Mucosa of stomach (tissue), 1 donor: ENCODE measurements at regions not wholly inside any gene's neighbourhood (a gene's known extent, or its start where the extent isn't known, plus 50 kb on each side); places are given as distances from the start of the nearest gene placed in this dataset.
"Not testable (repeated sequence)": the region's sequence is repeated elsewhere in the genome, so short reads cannot be mapped to it uniquely, and the experiment has no call there.

Source experiments
- H3K27me3 ChIP-seq: one replicate; pipeline ENCODE4 v1.7.0; 2013; ENCODE audit warnings: mild to moderate bottlenecking, low read length; ENCODE audit not compliant: control insufficient read depth, insufficient read depth
- H3K36me3 ChIP-seq: one replicate; pipeline ENCODE4 v1.7.0; 2013; ENCODE audit warnings: low read length; ENCODE audit not compliant: control insufficient read depth, insufficient read depth
- H3K4me1 ChIP-seq: one replicate; pipeline ENCODE4 v1.7.0; 2013; ENCODE audit warnings: mild to moderate bottlenecking, low read length; ENCODE audit not compliant: control insufficient read depth, insufficient read depth
- H3K4me3 ChIP-seq: one replicate; pipeline ENCODE4 v1.7.0; 2013; ENCODE audit warnings: low read length
- H3K9ac ChIP-seq: one replicate; pipeline ENCODE4 v1.7.0; 2013; ENCODE audit warnings: mild to moderate bottlenecking, low read length, moderate library complexity
- H3K9me3 ChIP-seq: one replicate; pipeline ENCODE4 v1.7.0; 2013; ENCODE audit warnings: mild to moderate bottlenecking, low read length, moderate library complexity; ENCODE audit not compliant: control insufficient read depth
- donor health status: Pancreatic carcinoma.

GRCh38 chr12:86730233-86730632 lies 474.0 kb upstream of the MGAT4C start:
- Histone ChIP-seq H3K4me3 (no peak overlapping the region), H3K9me3 (no peaks in the 10 kb centered on the region), H3K9ac (no peak overlapping the region), H3K4me1 (no peaks in the 10 kb centered on the region), H3K36me3 (no peaks in the 10 kb centered on the region), H3K27me3 (no peaks in the 10 kb centered on the region)

GRCh38 chr12:86729739-86730138 lies 473.5 kb upstream of the MGAT4C start:
- Histone ChIP-seq H3K36me3 (no peaks in the 10 kb centered on the region), H3K4me3 (no peak overlapping the region), H3K9me3 (no peaks in the 10 kb centered on the region), H3K9ac (no peak overlapping the region), H3K4me1 (no peaks in the 10 kb centered on the region), H3K27me3 (no peaks in the 10 kb centered on the region)

GRCh38 chr12:86727160-86727559 lies 471.0 kb upstream of the MGAT4C start:
- no peak overlapping the region for H3K9ac ChIP-seq
- H3K4me1 ChIP-seq, result no peaks in the 10 kb centered on the region
- no peaks in the 10 kb centered on the region for H3K36me3 ChIP-seq
- no peak overlapping the region for H3K4me3 ChIP-seq
- H3K27me3 ChIP-seq, result no peaks in the 10 kb centered on the region
- no peaks in the 10 kb centered on the region for H3K9me3 ChIP-seq

GRCh38 chr12:86724716-86725115 lies 468.5 kb upstream of the MGAT4C start:
- H3K4me3 ChIP-seq, result no peak overlapping the region
- no peaks in the 10 kb centered on the region for H3K36me3 ChIP-seq
- H3K27me3 ChIP-seq, result no peaks in the 10 kb centered on the region
- H3K9ac ChIP-seq, result no peak overlapping the region
- no peaks in the 10 kb centered on the region for H3K4me1 ChIP-seq
- H3K9me3 ChIP-seq, result no peaks in the 10 kb centered on the region

GRCh38 chr12:86723326-86723725 lies 467.1 kb upstream of the MGAT4C start:
- Histone ChIP-seq H3K4me1 (no peaks in the 10 kb centered on the region), H3K4me3 (no peak overlapping the region), H3K9ac (no peak overlapping the region), H3K36me3 (no peaks in the 10 kb centered on the region), H3K27me3 (no peaks in the 10 kb centered on the region), H3K9me3 (no peaks in the 10 kb centered on the region)

GRCh38 chr12:86721713-86722397 lies 465.7 kb upstream of the MGAT4C start:
- Histone ChIP-seq H3K4me1 (no peaks in the 10 kb centered on the region), H3K27me3 (no peaks in the 10 kb centered on the region), H3K36me3 (no peaks in the 10 kb centered on the region), H3K4me3 (no peak overlapping the region), H3K9me3 (no peaks in the 10 kb centered on the region), H3K9ac (no peak overlapping the region)

- H3K9me3 ChIP-seq, result no peaks in the 10 kb centered on the region
- no peaks in the 10 kb centered on the region for H3K36me3 ChIP-seq
- H3K27me3 ChIP-seq, result no peaks in the 10 kb centered on the region
- no peak overlapping the region for H3K4me3 ChIP-seq
- H3K9ac ChIP-seq, result no peak overlapping the region
- H3K4me1 ChIP-seq, result no peaks in the 10 kb centered on the region
Measured at GRCh38 chr12:86719381-86719780, 463.2 kb upstream of the MGAT4C start.

- no peak overlapping the region for H3K4me3 ChIP-seq
- no peaks in the 10 kb centered on the region for H3K36me3 ChIP-seq
- H3K9me3 ChIP-seq, result no peaks in the 10 kb centered on the region
- H3K4me1 ChIP-seq, result no peaks in the 10 kb centered on the region
- H3K9ac ChIP-seq, result no peak overlapping the region
- no peaks in the 10 kb centered on the region for H3K27me3 ChIP-seq
Measured at GRCh38 chr12:86713121-86713520, 456.9 kb upstream of the MGAT4C start.

- no peak overlapping the region for H3K9ac ChIP-seq
- H3K36me3 ChIP-seq, result no peaks in the 10 kb centered on the region
- no peaks in the 10 kb centered on the region for H3K27me3 ChIP-seq
- no peaks in the 10 kb centered on the region for H3K4me1 ChIP-seq
- H3K4me3 ChIP-seq, result no peak overlapping the region
- H3K9me3 ChIP-seq, result no peaks in the 10 kb centered on the region
Measured at GRCh38 chr12:86712425-86712843, 456.2 kb upstream of the MGAT4C start.

GRCh38 chr12:86711731-86712130 lies 455.5 kb upstream of the MGAT4C start:
- H3K9ac ChIP-seq, result no peak overlapping the region
- no peaks in the 10 kb centered on the region for H3K36me3 ChIP-seq
- no peaks in the 10 kb centered on the region for H3K9me3 ChIP-seq

GRCh38 chr12:86710109-86710508 lies 453.9 kb upstream of the MGAT4C start:
- Histone ChIP-seq H3K27me3 (no peaks in the 10 kb centered on the region), H3K4me3 (no peak overlapping the region), H3K36me3 (no peaks in the 10 kb centered on the region), H3K9ac (no peak overlapping the region), H3K9me3 (no peaks in the 10 kb centered on the region), H3K4me1 (no peaks in the 10 kb centered on the region)

More at GRCh38 chr12:86711731-86712130, 455.5 kb upstream of the MGAT4C start:
- Histone ChIP-seq H3K27me3 (no peaks in the 10 kb centered on the region), H3K4me3 (no peak overlapping the region), H3K4me1 (no peaks in the 10 kb centered on the region)

GRCh38 chr12:86709017-86709416 lies 452.8 kb upstream of the MGAT4C start:
- not testable (repeated sequence) for H3K9me3 ChIP-seq, H3K9ac ChIP-seq, H3K36me3 ChIP-seq, H3K4me3 ChIP-seq, H3K27me3 ChIP-seq, H3K4me1 ChIP-seq

- Histone ChIP-seq H3K9me3 (no peaks in the 10 kb centered on the region), H3K27me3 (no peaks in the 10 kb centered on the region), H3K36me3 (no peaks in the 10 kb centered on the region), H3K4me3 (no peak overlapping the region), H3K9ac (no peak overlapping the region), H3K4me1 (no peaks in the 10 kb centered on the region)
Measured at GRCh38 chr12:86698641-86698980, 442.4 kb upstream of the MGAT4C start.
